ENCODE measurements at regions not wholly inside any gene's neighbourhood (a gene's known extent, or its start where the extent isn't known, plus 50 kb on each side); places are given as distances from the start of the nearest gene placed in this dataset.
A peak's percentile ranks its signal among the peaks of the same experiment; 100 is the strongest.
"Not testable (repeated sequence)": the region's sequence is repeated elsewhere in the genome, so short reads cannot be mapped to it uniquely, and the experiment has no call there.

DNA sequence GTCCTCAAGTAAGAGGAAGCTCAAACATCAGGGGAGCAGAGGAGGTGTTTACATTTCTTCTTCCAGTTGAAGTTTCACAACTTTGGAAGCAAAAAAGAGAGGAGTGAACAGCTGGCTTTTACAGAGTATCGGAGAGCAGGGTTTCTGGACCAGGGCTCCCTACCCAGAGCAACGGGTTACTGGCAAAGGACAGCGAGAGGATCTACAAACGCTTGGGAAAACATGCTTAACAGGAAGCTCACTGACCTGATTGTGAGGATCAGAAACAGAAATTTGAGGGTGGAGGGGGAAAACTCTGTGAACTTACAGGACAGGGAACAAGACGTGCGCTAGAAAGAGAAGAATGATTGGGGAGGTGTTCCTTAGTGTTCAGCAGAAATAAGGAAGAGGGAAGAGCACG is 85.7 kb upstream of the TAB2 start:
- no peak for DNase-seq (ENCODE audit: low read depth, low spot score)
- no peak overlapping the region for H3K27ac ChIP-seq

DNA sequence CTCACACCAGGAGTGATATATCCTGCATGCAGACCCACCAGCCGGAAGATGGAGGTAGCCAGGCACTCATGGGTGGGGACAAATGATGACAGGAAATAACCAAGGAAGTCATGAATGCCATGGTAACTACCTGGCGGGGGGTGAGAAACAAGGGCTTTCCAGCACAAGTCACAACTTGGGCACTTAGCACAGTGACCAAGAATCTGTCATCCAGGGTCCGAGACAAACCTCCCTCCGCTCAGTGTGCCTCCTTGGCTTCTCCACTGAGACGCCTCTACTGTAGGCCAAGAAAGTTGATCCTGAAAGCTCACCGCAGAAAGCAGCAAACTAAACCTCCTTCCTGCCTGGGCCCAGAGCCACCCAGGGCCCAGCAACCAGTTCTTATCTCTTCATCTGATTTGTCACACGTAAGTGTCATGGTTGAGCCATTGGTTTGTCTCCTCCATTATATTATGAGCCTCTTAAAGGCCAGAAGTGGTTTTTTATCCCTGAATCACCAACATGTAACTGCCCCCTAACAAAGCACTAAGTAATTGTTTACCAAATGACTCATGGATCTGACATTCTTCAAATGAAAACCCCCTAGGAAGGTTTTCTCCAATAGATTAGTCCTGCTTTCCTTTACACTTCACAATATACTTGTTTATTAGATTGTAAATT is 84.3 kb upstream of the TAB2 start:
- DNase-seq (ENCODE audit: low read depth, low spot score) = peak; percentile 92
- peak overlapping the region; percentile 82 for H3K27ac ChIP-seq

DNA sequence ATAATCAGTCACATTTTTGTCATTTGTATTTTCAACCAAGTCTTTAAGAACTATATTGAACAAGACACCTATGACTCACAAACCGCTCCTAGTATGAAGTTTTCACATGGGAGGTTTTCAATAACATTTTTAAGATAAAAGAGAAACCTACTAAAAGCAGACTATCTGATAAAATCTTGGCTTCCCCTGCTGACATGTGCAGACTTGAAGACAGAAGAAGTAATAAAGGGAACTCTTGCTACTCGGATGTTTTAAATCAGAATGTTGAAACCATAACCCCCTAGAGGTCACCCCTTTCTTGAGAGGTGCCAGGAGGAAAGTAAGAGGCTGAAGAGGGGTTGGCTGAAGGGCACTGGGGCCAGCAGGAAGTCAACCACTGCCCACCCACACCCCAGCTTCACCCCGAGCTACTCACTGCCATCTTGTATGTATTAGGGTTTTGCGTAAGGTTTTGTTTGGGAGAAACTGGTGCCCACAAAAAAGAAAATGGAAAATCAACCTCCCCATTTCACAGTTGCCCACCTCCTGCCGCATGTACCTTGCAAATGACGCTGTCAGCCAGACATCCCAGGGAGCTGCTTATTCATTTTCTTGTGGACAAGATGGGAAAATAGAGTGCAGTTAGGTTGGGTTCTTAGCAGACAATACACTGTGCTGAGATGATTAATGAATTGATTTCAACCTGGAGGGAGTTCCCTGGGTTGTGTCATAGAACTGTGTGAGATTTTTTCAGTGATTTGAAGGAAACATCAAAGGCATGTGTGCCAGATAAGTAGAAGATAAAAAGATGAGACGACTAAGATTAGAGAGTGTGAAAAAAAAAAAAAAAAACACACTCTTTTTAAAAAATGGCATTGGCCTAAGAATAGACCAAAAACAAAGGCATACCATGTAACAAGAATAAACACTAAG is 83.2 kb upstream of the TAB2 start:
- peak overlapping the region; percentile 82 for H3K27ac ChIP-seq
- DNase-seq (ENCODE audit: low read depth, low spot score) = peak; percentile 52

DNA sequence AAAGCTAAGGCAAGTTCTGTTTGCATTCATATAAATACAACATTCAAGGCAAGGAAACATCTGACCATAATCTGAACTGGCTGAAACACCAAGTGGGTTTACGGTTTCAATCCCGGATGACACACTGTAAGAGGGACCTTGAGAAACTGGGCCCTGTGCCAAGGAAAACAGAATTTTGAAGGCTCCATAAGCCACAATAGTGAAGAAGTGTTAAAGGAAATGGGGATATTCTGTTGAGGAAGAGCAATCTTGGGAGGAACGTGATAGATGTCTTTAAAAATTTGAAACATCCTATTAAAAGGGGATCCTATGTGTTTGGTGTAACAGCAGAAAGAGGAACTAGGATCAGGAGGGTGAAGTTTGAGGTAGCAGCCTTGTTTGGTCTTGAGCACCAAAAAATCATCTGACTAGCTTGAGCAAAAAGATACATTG is 82.4 kb upstream of the TAB2 start:
- peak overlapping the region; percentile 82 for H3K27ac ChIP-seq
- DNase-seq (ENCODE audit: low read depth, low spot score) = peak; percentile 31

DNA sequence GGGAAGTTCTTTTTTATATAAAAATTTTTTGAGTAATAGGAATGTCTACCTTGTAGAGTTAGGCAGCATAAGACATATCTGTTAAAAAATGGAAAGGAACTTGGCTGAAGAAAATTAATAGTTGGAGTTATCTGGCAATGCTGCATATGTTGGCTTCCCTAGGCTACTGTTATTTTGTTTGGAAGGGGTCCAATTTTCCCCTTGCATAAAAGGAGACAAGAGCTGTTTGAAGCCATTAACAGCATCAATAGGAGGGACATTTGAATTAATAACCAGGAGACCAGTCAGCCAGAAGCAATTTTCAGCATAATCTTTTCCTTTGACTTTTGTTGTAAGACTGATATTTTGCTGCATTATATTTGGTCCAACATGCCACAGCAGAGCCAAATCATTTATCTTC is 80.9 kb upstream of the TAB2 start:
- no peak overlapping the region for H3K27ac ChIP-seq
- DNase-seq (ENCODE audit: low read depth, low spot score) = no peak

DNA sequence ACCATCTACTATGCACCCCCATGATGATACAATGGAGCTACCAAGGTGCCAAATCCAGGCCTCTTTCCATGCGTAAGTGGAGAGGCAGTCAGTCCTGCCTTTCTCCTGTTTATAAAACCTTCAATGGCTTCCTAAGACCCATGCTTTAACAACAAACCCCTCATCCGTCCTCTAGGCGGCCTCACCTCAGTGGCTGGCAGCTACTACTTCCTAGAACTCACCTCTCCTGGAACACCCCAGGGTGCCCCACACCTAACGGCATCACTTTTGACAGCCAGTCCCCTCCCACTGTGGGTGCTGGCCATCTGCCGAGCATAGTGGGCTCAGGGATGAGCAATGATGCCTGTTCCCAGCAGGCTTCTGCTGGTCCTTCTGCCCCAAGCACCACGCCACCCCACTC is 80.0 kb upstream of the TAB2 start:
- no peak overlapping the region for H3K27ac ChIP-seq
- no peak for DNase-seq (ENCODE audit: low read depth, low spot score)

DNA sequence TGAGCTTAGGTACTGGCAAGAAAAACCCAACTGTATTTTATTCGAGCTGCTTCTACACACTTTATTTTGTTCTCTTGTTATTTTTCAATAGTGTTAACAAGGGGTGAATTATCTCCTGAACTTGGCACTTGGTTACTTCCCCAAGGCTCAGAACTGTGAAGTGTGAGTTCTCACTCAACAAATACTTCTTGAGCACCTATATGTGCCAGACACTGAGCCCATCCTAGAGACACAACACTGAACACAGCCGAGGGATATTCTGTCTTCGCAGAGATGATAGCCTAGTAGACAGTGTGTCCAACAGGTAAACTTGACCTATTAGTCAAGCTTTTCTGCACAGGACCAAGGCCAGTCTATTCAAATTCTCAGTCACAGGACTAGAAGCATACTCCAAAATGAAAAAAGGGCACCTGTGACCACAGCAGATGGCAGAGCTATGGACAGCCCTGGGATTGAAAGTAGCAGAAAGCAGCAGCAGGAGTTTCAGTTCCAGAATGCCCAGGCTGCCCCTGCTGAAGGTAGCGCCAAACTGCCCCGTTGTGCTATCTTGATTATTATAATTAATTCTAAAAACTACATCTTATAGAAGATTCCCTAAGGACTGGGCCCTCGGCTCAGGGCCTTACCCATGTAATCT is 77.8 kb upstream of the TAB2 start:
- no peak overlapping the region for H3K27ac ChIP-seq
- DNase-seq (ENCODE audit: low read depth, low spot score) = no peak

DNA sequence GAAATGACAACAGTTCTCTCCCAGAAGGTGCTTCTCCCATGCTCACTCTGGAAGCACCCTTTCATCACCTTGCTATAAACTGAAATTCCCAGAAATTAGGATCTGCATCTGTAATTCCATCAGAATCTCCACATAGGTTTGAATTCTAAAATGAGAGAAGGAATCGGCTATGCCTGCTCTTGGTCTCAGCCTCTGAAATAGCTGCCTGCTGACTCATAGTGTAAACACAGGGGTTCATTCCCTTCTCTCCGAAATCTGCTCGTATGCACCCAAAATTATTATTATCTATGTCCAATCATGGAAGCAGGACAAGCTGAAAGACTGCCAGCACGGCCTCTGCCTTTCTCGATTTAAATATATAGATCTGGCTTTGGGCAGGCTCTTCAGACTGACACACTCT is 74.6 kb upstream of the TAB2 start:
- no peak for DNase-seq (ENCODE audit: low read depth, low spot score)
- H3K27ac ChIP-seq = no peak overlapping the region

DNA sequence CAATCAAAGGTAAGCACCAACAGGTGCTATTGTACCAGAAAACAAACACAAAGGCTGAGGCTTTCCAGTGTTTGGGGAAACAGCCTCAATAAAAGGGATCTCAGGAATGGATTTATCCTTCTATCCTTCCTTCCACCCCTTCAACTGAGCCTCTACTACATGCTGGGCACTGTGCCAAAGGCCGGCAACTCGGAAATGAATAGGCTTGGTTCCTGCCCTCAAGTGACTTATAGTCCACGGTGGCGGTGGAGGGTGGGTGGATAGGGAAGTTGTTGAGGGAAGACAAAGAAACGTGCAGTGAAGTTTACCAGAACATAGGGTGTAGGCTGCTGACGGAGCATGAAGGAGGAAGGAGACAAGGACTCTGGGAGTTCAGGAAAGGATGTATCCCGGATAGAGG is 73.4 kb upstream of the TAB2 start:
- no peak for DNase-seq (ENCODE audit: low read depth, low spot score)
- H3K27ac ChIP-seq = no peak overlapping the region

DNA sequence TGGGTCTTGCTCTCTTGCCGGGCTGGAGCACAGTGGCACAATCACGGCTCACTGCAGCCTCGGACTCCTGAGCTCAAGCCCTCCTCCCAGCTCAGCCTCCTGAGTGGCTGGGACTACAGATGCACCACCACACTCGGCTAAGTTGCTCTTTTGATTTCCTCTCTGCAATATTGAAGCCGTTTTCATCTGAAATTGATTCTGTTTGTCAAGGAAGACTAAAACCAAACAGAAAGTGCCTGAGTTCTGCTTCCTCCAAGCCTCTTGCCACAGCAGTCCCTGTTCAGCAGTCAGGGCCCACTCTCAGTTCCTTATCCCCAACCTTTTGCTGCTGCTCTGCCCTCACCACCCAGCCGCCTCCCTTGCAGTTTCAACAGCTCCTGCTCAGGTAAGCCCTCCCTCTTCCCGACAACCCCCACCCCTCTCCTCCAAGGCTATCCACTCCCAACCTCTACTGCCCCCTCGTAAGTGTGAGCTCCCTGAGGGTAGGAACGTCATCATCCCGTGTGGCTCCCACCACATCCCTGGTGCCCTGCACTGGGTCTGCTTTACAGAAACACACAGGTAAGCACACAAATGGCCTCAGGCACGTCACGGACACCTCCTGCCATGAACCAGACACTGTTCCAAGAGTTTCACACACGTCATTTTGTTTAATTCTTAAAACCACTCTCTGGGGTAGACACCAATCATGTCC is 70.7 kb upstream of the TAB2 start:
- no peak for DNase-seq (ENCODE audit: low read depth, low spot score)
- H3K27ac ChIP-seq = no peak overlapping the region

DNA sequence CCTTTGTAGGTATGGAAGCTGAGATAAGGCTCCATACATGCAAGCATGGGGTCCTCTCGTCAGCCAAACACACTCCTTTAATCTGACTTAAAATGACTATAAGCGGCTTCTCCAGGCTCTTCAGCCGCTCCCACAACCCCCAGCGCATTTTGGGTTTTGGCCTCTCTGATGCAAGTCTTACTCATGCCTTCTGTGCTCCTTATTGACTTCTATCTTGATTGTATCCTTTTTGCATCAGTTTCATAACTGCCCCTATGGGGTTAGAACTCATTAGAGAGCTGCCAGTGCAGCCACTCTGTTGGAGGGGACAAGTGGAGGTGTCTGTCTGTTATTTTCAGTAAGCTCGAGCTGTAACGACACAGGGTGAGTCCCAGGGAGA is 70.1 kb upstream of the TAB2 start:
- no peak for DNase-seq (ENCODE audit: low read depth, low spot score)
- H3K27ac ChIP-seq = no peak overlapping the region

DNA sequence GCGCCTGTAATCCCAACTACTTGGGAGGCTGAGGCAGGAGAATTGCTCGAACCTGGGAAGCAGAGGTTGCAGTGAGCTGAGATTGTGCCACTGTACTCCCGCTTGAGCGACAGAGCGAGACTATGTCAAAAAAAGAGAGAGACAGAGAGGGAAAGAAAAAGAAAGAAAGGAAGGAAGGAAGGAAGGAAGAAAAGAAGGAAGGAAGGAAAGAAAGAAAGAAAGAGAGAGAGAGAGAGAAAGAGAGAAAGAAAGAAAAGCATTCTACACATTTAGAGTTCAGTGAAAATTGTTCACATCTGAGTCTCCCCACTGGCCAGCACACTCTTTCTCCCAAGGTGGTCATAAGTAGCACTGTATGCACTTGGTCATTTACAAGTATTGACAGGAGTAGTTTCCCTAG is 69.2 kb upstream of the TAB2 start:
- not testable (repeated sequence) for DNase-seq (ENCODE audit: low read depth, low spot score); H3K27ac ChIP-seq

DNA sequence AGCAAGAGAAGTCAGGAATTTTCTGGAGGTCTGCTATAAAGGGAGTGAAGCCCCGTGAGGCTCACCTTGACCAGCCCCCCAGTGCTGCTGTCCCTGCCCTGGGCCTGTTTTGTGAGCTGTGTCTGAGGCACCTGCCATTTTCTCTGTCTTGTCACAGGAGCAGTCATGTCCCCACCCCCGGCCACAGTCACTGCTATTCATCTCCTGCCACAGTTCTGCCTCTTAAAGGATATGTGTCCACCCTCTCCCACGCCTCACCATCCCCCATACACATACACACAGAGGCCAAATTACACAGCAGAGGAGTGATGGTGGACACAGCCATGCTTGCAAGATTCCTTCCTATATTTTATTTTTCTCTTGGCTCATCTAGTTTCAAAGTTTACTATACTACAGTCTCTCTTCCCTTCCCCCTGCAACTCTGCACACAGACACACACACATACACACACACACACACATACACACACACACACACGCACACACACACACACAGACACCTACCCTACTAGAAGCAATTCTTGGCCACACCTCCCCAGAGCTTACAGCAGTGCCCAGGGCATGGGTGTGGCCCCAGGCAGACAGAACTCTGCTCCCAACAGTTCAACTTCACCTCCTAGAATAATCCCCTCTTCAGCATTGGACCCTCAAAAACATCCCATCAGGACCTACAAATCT is 68.7 kb upstream of the TAB2 start:
- no peak overlapping the region for H3K27ac ChIP-seq
- no peak for DNase-seq (ENCODE audit: low read depth, low spot score)

DNA sequence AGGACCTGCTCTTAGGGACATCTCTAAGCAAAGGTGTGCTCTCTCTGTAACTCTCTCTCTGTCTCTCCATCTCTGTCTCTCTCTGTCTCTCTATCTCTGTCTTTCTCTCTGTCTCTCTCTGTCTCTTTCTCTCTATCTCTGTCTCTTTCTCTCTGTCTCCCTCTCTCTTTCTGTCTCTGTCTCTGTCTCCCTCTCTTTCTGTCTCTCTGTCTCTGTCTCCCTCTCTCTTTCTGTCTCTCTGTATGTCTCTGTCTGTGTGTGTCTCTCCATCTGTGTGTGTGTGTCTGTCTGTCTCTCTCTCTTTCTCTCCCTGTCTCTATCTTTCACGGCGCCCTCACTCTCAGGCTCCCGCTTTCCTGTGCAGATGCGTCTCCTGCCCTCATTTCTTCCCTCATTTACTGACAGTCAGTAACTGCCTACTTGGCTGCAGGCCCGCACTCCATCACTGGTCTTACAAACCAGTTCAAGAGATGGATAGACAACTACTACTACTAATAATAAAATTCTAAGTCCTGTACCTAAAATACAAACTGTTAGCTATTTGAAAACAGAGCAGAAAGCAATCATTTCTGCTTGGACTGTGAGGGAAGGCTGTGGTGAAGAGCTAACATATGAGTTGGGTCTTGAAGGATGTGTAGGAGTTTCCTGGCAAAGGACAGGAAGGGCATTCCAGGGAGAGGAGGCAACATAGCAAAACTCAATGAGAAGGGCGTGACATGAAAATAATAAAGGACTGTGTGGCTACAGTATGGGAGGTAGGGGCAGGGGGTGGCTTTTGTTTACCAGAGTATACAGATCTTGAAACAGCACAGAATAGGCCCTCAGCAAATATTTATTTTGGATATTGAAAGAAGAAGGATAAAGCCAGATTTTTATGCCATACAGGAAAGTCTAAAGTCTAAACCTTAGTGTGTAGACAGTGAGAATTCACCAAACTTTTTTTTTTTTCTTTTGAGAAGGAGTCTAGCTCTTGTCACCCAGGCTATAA is 67.8 kb upstream of the TAB2 start:
- H3K27ac ChIP-seq = no peak overlapping the region
- no peak for DNase-seq (ENCODE audit: low read depth, low spot score)

DNA sequence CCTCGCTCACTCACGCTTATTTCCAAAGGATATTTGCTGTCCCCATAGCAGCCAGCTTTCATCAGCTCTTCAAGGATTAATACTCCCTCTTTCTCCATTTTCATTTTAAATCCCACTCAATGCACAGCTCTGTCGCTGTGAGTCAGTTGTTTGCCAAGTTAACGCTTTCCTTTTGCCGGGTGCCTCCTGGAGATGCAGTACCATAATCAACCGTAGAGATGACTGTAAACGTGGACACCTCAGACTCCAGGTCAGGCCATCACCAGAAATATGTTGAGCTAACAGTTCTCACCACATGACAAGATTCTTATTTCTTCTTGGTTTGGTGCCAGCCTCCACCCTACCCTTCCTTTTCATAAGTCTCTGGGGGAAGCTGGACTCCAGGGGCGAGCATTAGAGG is 66.6 kb upstream of the TAB2 start:
- DNase-seq (ENCODE audit: low read depth, low spot score) = no peak
- no peak overlapping the region for H3K27ac ChIP-seq

DNA sequence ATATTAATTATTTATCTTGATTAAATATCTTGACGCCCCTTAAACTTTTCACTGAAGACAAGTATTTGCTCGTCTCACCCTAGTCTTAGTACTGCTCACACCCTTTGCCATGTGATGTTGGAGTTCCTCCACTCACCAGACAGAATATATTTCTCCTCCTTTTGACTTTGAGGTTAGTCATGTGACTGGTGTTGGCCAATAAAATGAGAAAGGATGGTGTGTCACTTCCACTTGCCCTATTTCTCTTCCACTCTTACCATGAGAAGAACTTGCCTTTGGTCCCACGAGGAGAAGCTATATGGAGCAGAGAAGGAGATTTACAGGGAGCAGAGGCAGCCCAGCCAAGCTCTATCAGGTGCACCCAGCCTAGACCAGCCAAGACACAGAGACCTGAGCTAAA is 64.9 kb upstream of the TAB2 start:
- no peak overlapping the region for H3K27ac ChIP-seq
- no peak for DNase-seq (ENCODE audit: low read depth, low spot score)

DNA sequence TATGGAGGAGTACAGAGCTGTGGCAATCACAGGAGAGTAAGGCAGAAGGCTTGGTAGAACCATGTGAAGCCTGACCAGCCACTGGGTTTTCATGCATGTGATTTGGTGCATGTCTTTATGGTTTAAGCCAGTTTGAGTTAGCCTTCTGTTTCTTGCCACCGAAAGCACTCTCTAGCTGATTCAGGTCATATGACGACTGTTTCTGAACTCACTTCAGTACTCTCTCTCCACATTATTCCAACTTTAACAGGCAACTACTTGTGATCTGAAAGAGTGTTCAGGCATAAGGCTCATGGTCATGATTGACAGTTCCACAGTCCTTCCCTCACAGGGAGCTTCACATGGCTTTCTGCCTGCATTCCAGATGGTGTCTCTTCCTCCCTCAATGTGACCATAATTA is 63.3 kb upstream of the TAB2 start:
- DNase-seq (ENCODE audit: low read depth, low spot score) = no peak
- H3K27ac ChIP-seq = no peak overlapping the region

DNA sequence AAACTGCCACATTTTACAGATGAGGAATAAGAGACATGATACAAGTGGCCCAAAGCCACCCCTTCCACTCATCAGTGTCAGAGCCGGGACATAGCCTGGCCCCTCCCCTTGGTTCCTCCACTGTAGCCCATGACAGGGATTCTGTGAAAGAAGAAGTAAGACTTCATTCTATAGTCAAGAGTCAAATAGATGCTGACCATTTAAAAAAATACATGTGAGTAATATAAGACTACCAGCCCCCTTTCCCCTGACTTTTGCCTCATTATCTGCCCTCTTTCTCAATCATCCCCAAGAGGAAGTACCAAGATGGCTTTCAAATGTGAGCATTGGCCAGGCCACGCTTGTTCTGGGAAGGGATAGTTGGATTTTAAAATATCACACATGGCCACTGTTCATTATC is 57.8 kb upstream of the TAB2 start:
- no peak for DNase-seq (ENCODE audit: low read depth, low spot score)
- H3K27ac ChIP-seq = no peak overlapping the region

DNA sequence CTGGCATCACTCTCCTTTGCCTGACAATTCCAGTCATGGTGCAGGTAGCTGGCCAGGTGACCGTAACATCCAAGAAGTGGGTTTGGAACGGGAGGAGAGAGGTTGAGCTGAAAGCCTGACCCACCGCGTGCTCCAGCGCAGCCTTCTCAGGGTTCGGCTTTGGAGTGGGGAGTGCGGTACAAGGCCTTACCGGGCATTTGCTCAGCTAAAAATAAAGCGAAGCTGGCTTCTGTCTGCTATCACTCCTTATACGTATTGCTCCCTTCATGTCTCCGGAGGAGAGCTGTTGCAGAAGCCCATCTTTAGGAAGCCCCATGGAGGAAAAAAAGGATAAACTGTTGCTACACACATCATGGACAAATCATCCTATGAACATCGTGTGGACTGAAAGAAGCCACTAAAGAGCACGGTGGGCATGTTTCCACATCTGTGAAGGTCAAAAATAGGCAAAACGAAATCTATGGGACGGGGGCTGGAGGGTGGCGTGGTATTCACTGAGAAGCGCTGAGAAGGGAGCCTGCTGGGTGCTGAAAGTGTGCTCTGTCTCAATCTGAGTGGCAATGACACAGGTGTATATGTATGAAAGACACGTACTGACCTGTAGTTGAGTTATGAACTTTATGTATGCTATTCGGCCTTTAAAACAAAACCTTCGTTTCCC is 57.2 kb upstream of the TAB2 start:
- no peak overlapping the region for H3K27ac ChIP-seq
- no peak for DNase-seq (ENCODE audit: low read depth, low spot score)

Data from epithelial cell of prostate (primary cell).